Bone marrow (tissue), 2 donors: ENCODE measurements at regions not wholly inside any gene's neighbourhood (a gene's known extent, or its start where the extent isn't known, plus 50 kb on each side); places are given as distances from the start of the nearest gene placed in this dataset.
"Not testable (repeated sequence)": the region's sequence is repeated elsewhere in the genome, so short reads cannot be mapped to it uniquely, and the experiment has no call there.

Source experiments
- DNase-seq, 2 donors: peaks; one replicate each; lab custom pipeline; 2025; lab: John Stamatoyannopoulos, UW

DNA sequence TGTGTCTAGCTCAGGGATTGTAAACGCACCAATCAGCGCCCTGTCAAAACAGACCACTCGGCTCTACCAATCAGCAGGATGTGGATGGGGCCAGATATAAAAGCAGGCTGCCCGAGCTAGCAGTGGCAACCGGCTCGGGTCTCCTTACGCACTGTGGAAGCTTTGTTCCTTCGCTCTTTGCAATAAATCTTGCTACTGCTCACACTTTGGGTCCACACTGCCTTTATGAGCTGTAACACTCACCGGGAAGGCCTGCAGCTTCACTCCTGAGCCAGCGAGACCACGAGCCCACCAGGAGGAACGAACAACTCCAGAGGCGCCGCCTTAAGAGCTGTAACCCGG lies 630.6 kb upstream of the NXPH2 start:
- DNase-seq, result not testable (repeated sequence)

DNA sequence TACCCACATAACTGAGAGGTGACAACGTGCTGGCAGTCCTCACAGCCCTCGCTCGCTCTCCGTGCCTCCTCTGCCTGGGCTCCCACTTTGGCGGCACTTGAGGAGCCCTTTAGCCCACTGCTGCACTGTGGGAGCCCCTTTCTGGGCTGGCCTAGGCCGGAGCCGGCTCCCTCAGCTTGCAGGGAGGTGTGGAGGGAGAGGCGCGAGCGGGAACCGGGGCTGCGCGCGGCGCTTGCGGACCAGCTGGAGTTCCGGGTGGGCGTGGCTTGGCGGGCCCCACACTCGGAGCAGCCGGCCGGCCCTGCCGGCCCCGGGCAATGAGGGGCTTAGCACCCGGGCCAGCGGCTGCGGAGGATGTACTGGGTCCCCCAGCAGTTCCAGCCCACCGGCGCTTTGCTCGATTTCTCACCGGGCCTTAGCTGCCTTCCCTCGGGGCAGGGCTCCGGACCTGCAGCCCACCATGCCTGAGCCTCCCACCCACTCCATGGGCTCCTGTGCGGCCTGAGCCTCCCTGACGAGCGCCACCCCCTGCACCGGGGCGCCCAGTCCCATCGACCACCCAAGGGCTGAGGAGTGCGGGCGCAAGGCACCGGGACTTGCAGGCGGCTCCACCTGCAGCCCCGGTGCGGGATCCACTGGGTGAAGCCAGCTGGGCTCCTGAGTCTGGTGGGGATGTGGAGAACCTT lies 630.1 kb upstream of the NXPH2 start:
- not testable (repeated sequence) for DNase-seq

DNA sequence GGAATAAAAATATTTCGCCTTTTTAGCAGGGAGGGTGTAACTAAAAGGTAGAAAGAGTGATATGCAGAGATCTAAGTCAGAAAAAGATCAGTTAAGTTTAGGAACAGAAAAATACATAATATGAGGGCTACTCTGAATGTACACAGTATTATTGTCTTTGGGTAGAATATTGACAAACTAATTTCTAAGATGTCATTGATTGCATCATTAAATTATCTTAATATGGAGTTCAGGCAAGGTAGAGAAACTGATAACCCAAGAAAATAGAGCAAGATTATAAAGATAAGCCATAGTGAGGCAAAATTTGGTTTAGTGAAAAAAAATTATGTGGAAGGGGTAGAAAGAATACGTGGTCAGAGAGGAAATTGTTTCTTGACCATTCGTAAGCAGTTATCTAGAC lies 629.0 kb upstream of the NXPH2 start:
- DNase-seq, result no peak

DNA sequence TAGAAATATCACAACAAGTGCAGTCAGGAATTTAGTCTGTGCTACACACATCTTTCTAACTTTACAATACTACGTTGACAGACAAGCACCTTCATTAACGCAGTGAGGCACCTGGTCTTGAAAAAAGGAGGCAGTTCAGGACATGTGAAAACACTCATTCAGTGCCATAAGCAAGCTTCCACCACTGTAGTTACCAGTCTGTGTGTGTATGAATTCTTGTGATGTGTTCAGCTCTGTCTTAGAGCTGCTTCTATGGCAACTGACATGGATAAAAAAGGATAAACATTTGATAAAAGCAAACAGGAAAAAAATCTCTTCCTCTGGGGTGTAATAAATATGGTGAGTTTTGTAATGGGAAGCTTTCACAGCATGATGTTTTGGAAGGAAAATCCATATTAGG lies 623.8 kb upstream of the NXPH2 start:
- no peak for DNase-seq

DNA sequence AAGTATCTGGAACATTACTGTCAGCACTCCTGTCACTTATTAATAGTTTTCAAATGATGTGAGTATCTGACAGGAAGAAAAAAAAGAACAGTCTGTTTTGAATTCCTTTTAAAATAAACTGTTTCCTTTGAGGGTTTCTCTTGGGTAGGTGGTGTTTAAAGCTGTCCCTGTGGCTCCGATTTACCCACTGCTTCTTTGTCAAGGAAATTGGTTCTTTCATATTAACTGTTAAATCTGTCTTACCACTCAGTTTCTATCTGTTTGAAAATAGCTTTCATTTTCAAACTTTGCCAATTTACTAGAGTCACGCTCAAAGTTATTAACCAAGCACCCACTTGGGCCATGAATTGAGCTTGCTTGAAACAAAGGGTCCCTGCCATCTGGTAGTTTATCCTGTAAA lies 614.6 kb upstream of the NXPH2 start:
- no peak for DNase-seq

DNA sequence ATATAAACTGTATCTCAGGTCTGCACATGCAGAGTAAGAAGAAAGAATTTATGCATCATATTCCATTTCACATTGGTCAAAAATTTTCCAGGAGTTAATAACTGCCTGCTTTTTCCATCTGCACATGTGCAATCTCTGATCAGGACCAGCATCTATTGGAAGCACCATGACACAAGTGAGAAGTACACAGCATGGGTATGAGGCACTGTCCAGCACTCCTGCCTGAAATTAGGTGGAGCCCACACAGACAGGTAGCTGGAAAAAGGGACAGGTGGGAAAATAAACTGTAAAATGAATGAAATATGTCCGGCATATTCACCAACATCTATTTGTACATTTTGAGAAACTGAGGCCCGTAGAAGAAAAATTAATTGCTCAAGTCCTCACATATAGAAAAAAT lies 609.2 kb upstream of the NXPH2 start:
- no peak for DNase-seq

DNA sequence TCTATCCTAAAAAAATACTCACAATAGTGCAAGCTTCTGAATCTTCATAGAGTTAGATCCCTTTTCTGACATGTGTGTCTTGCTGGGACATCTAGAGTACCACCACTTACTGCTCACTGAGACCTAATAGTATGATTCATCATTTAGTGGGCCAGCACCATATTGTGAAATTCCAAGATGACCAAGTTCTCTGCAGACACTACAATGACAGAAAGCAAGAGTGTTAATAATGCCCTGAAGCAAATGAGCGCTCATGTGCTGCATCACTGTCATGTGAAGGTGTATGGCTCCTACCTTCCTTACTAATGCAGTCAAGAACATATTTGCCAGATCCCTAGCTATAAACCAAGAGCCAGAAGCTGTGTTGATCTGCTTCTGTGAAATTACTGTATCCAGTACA lies 606.2 kb upstream of the NXPH2 start:
- DNase-seq, result no peak

DNA sequence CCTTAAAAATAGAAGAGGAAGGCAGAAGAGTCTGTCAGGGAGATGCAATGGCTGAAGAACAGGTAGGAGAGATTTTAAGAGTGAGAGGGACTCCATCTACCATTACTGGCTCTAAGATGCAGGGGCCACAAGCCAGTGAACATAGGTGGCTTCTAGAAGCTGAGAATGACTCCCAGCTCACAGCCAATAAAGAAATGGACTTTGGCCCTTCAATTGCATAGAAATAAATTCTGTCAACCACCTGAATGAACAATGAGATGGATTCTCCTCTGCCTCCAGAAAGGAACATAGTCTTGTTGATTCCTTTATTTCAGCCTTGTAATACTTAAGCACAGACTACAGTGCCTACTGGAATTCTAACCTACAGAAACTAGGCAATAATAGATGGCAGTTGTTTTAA lies 603.3 kb upstream of the NXPH2 start:
- DNase-seq, result no peak

DNA sequence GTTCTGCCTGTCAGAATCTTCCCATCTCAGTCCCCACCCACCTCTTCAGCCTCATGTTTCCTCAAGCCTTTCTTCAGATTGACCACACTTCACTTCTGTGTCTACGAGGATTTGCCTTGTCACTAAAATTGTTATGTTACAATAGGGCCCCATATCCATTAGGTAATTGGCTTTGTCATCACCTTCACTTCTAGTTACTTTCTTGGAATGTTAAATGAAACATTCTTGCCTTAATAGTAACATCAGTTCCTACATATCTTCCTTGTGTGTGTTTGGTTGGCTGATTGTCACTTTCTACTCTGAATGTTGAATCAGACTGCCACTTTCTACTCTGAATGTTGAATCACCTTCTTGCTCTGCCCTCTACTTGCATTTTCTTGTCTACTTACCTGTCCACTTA lies 599.9 kb upstream of the NXPH2 start:
- no peak for DNase-seq

DNA sequence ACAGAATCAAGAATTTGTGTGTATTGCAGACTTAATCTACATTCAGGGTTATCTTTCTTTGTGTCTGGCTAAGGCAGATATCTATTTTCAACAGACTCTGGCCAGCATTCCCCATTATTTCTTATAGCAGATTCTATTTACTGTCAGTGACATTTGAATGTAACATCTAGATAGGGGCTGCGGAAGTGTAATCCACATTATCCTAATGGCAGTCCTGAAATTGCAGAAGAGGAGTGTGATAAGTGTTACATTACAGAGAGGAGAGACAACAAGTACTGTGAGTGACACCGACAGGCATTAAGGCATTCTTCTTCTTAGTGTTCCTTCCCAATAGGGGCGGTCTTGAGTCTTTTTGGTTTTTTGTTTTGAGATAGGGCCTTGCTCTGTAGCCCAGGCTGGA lies 598.2 kb upstream of the NXPH2 start:
- DNase-seq, result no peak

DNA sequence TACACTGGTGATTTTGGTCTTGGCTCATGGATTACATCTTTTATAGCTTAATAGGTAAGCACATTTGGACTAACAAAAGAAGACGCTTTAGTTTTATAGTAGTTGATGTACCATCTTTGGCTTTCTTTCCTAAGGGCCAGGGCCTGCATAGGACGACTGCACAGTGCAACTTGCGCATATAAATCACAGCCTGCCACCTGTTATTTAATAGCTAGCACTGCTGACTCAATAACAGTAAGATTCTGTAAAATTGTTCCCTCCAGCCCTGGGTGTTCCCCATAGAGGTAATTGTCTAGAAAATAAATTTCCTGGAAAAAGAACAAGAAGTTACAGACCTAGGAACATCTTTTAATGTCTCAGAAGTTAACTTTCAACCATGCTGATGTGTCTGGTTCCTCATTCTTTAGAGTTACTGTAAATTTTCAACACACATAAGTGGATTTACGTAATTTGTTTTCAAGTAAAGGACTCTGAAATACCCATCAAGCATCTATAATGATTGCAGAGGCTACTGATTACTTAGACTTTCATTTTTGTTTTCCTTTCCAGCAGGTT lies 594.2 kb upstream of the NXPH2 start:
- DNase-seq, result no peak

DNA sequence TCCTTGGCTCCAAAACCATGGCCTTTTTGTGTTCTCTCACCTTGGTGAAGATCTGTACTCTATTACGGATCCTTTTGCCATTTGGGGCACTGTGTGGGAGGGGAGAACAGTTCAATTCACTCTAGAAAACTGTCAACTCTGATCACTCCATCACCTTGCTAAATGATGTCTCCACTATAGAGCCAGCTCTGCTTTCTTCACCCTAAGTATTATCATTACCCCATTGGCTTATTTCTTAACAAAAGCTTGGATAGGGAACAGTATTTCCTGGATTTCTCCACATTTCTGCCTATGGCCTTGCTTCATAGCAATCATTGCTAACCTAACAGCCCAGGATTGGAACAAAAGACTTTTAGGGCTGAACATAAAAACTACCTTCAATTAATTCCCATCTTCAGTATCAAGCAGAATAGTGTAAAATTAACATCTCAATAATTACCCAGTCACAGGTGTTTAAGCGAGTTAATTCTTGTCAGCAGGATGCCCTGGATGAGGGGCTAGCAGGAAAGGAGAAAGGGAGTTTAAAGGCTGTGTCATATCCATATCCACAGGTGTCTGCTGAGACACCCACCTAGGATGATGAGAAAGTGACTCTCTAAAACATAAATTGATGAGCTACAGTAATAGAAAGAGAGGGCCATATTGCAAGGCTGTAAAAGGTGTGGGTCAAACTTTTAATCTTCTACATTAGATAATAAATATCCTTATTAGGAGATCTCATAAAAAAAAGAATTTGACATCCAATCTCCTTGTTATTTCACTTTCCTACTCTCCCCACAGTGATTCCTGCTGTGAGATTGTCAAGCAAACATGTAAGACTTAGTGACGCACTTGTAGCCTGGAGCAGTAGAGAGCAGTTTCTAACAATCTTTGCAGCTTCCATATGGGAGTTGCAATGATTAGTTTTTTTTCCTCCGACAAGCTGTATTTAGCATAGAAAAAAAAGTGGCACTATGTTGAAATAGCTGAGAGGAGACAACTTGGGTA lies 589.5 kb upstream of the NXPH2 start:
- no peak for DNase-seq

DNA sequence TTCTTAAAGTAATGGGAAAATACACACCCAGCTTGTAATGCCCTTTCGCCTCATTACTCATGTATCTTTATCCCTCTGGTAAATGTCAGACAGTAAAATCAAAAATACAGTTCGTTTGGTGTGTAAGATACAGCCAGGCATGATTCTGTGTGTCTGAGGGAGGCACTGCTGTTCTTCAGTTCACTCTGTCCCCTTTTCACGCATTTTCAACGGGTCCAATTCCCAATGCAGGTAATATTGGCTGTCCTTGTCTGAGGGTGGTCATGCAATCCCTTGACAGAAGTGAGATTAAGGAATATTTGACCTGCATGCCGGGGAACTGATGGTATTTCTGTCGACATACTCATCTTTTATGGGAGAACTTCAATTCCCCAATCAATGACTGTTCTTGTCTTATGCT lies 587.2 kb upstream of the NXPH2 start:
- no peak for DNase-seq

DNA sequence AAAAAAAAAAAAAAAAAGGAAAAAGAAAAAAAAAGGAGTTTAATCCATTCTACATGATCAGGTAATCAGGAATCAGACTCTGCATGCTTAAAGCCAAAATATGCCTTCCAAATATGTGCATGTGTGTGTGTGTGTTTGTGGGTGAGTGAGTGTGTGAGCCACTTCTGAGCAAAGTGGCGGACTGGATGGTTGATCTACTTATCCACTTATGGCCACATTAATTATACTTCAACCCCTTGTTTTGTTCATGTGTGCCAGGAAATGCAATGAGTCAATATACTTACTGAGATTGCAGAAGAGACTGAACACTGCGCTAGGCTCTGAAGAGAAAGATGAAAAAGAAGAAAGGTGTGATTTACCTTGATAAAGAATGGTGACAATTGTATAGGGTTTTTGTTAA lies 586.5 kb upstream of the NXPH2 start:
- no peak for DNase-seq

DNA sequence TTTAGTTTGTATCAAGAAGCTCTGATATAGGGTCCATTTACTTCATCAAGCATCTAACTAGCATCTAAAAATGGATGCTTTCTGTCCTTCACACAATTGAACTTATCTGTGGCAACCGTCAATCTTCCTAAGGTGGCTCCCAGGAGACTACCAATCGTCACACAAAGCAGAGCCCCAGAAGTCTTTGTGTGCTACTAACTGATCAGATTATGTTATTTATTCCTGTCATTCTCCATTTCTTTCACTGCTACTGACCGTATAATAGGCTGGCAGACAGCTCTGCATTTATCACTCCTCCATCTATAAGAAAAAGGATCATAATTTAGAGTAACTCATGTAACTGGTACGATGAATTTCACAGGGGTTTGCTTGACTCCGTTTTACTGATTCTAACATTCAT lies 585.0 kb upstream of the NXPH2 start:
- no peak for DNase-seq

DNA sequence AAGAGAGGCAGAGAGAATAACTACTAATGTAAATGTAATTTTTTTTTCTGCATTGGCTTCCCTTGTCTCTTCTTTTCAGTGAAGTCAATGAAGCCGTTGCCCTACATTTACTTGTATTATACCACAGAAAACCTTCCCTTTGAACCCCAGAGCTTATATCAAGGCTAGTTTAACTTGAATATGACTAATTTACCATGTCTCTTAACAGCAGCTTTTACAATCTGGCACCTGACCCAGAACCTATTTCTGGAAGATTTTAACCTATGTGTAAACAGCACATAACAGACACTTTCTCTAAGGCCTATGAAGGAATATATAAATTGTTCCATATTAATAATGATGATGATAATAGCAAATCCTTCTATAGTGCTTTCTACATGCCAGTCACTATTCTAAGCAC lies 580.5 kb upstream of the NXPH2 start:
- DNase-seq, result no peak

DNA sequence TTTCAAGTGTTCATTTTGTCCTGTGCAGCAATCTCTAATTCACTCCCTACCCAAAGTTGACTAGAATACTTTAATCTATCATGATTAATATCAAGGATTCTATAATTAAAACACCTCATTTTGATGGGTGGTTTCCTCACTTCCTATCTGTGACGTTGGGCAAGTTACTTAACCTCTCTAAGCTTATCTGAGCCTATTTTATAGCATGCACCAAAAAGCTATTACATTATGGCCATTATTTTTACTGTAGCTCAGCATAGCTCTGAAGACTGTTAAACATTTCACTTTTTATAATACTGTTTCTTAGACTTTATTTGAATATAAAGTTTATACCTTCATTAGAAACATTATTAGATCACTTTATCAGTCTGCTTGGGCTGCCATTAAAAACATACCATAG lies 579.6 kb upstream of the NXPH2 start:
- no peak for DNase-seq

DNA sequence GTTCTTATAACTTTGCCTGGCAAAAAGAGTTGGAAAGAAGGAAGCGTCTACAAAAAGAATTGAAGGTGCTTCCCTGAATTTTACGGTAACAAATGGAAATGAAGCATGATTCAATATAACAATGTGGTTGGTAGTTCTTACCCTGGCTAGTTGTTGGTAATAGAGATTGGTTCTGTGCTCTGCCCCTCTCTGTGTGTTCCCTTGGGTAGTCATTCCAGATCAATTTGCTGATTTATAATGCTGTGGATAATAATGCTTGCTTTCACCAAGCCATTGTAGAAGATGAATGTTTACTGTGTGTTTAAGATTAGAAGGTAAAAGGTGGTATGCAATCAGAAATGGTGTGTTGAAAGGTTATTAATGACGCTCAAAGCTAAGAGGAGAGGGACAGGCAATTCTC lies 577.8 kb upstream of the NXPH2 start:
- DNase-seq, result no peak

DNA sequence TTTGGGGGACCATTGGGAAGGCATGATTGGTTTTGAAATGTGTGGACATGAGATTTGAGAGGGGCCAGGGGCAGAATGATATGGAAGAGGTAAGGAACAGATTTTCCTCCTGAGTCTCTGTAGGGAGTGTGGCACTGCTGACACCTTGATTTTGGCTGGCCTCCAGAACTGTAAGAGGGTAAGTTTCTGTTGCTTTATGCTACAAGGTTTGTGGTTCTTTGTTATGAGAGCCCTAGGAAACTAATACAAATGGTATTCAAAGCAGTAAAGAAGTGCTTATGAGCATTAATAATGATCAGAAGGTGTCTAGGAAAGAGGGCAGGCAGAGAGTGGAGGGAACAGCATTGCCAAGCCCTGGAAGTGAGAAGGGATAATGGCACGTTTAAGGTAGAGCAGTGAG lies 574.3 kb upstream of the NXPH2 start:
- no peak for DNase-seq

DNA sequence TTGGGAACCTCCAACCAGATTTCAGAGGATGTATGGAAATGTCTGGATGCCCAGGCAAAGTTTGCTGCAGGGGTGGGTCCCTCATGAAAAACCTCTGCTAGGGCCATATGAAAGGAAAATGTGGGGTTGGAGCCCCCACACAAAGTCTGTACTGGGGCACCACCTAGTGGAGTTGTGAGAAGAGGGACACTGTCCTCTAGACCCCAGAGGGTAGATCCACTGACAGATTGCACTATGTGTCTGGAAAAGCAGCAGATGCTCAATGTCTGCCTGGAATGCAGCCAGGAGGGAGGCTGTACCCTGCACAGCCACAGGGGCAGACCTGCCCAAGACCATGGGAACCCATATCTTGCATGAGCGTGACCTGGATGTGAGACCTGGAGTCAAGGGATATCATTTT lies 573.7 kb upstream of the NXPH2 start:
- DNase-seq, result no peak

DNA sequence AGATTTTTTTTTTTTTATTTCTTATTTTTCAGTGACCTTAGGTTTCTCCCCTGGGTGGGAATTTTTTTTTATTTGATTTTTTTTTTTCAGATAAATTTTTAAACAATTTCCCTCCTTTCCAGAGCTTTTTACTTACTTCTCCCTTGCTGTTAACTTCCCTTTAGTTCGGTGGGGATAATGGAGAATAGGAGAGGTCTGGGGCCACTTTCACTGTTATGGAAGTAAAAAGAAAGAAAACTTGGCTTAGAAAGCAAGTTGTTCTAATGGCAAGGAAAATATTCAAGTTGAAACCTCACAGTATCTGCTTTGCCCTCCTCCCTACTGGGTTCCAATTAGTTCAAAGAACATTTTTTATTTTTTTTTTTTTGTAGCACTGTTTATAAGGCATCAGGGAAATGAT lies 537.1 kb upstream of the NXPH2 start:
- DNase-seq, result no peak

DNA sequence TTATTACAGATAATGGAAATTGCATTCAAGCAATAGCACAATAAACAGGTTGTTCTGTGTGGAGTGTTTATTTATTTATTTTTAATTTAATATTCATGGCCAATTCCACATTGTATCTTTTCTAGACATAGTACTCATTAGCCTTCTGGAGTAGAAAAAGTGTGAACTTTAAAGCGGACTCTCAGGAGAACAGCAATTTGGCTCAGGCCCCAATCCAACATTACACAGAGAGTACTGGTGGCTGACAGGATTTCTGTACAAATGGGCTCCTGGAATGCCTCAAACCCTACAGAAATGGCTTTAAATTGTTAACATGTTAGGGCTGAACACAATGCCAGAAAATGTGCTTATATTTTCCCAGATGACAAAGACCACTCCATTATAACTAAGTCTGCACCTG lies 533.9 kb upstream of the NXPH2 start:
- DNase-seq, result no peak

DNA sequence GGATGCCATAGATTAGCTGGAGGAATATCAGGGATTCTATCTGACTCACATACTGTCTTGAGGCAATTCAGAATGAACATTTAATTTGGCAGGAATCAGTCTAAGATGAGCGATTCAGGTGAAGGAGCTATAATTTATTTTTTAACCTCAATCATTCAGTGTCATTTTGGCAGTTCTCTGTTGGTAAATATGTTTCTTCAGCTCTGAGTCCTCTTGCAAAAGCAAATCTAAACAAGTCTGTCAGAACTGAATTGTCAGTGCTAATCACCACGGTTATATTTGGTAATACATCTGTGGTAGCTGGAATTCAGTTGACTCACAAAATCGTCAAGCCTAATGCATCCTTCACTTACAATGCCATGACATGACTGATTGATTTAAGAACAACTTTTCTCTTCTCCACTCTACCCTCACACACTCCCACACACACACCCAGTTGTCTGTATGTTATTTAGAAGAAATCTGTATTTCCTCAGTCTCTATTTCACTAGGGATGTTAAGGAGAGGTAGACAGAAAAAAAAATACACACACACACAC lies 516.6 kb upstream of the NXPH2 start:
- DNase-seq, result no peak
